Mucosa of rectum (tissue), 2 donors: ENCODE measurements at regions not wholly inside any gene's neighbourhood (a gene's known extent, or its start where the extent isn't known, plus 50 kb on each side); places are given as distances from the start of the nearest gene placed in this dataset.

Source experiments
- H3K27ac ChIP-seq, 2 donors: one replicate each; pipeline ENCODE4 v1.7.0; 2013; ENCODE audit warnings: inconsistent platforms in 2 of 2, low read depth in 2 of 2, low read length in 2 of 2
- H3K27me3 ChIP-seq, 2 donors: one replicate each; pipeline ENCODE4 v1.7.0; 2013; ENCODE audit warnings: low read length in 2 of 2; ENCODE audit not compliant: control insufficient read depth in 2 of 2, insufficient read depth in 2 of 2
- H3K36me3 ChIP-seq, 2 donors: one replicate each; pipeline ENCODE4 v1.7.0; 2013; ENCODE audit warnings: low read length in 2 of 2; ENCODE audit not compliant: control insufficient read depth in 2 of 2, insufficient read depth in 2 of 2
- H3K4me1 ChIP-seq, 2 donors: one replicate each; pipeline ENCODE4 v1.7.0; 2013; ENCODE audit warnings: low read length in 2 of 2, mild to moderate bottlenecking in 1 of 2; ENCODE audit not compliant: control insufficient read depth in 2 of 2, insufficient read depth in 2 of 2
- H3K4me3 ChIP-seq, 2 donors: one replicate each; pipeline ENCODE4 v1.7.0; 2013; ENCODE audit warnings: low read length in 2 of 2
- H3K9ac ChIP-seq, 2 donors: one replicate each; pipeline ENCODE4 v1.7.0; 2013; ENCODE audit warnings: low read length in 2 of 2, low read depth in 1 of 2, mild to moderate bottlenecking in 1 of 2
- H3K9me3 ChIP-seq, 2 donors: one replicate each; pipeline ENCODE4 v1.7.0; 2013; ENCODE audit warnings: low read length in 2 of 2; ENCODE audit not compliant: control insufficient read depth in 2 of 2
- donor health status: healthy.
- donor health status: Normal muscosa, but diverticular disease.

DNA sequence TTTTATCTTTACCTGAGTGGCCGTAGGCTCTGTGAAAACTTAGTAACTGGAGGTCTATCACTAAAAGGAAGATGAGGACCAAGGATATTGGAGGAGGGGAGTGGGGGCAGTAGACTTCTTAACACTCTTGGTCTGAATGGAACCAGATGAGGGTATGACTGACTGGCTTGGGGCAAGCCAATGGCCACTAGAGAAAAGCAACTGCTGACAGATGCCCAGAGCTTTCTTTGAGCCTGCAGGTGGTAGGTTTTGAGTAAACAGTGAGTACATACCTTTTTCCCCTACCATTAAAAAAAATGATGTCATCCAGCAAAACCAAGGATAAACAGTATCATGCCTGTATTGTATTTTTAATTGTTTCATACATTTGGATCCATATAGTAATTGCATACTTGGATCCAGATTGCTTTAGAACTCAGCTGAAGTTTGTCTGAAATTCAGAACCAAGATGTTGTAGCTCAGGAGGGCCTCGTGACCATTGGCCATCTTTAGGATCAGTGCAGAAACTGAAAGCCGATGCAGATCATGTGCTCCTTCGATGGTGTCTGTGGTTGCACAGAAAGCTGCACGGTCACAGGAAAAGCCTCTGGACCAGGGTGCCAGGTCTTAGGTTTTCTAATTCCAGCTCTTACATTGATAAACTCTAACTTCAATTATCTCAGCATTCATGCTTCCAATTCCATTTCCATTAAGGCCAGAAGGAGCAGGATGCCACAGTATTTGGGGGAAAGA lies 131.0 kb downstream of the PDGFRA start:
- no peaks in the 10 kb centered on the region for H3K36me3 ChIP-seq
- H3K4me1 ChIP-seq = no peaks in the 10 kb centered on the region
- no peak overlapping the region for H3K4me3 ChIP-seq
- no peak overlapping the region for H3K27ac ChIP-seq
- H3K9ac ChIP-seq = no peak overlapping the region
- no peaks in the 10 kb centered on the region for H3K9me3 ChIP-seq
- no peaks in the 10 kb centered on the region for H3K27me3 ChIP-seq

DNA sequence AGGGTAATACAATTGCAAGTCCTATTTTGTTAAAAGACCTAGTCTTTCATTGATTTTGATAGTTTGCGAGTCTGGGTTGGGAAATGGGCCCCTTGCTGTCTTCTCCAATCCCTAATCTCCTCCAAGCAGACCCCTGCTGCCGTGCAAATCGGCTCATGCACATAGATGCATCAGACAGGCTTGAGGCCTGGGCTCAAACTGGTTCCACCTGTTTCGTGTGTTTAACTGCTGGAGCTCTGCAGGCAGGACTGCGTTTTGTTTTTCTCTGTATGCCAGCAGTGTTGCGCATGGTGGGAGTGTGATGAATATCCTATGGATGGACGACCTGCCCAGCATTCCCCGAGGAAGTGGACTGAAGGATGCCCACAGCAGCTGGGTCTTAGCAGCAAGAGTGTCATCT lies 133.9 kb downstream of the PDGFRA start:
- no peaks in the 10 kb centered on the region for H3K36me3 ChIP-seq
- H3K27me3 ChIP-seq = no peaks in the 10 kb centered on the region
- no peaks in the 10 kb centered on the region for H3K9me3 ChIP-seq
- no peaks in the 10 kb centered on the region for H3K4me1 ChIP-seq
- H3K27ac ChIP-seq = no peak overlapping the region
- H3K4me3 ChIP-seq = no peak overlapping the region
- no peak overlapping the region for H3K9ac ChIP-seq

DNA sequence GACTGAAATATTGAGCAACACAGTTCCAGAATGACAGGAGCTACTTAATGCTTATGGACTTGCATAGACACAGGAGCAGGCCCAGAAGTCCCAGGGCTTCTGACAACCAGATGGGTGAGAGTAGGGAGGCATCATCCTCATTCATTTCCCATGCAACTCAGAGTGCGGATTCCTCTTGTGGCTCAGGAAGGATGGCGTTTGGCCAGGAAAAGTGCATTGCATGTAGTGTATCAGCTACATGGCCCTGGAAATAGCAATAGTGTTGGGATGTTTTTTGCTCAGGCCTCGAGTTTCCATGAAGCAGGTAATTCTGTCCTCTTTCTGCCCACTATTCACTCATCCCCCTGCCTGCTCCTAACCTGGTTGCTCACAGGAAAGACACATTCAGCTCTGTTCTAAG lies 136.6 kb downstream of the PDGFRA start:
- H3K36me3 ChIP-seq = no peaks in the 10 kb centered on the region
- H3K4me3 ChIP-seq = no peak overlapping the region
- no peak overlapping the region for H3K9ac ChIP-seq
- H3K4me1 ChIP-seq = no peaks in the 10 kb centered on the region
- H3K27ac ChIP-seq = no peak overlapping the region
- H3K9me3 ChIP-seq = no peaks in the 10 kb centered on the region
- no peaks in the 10 kb centered on the region for H3K27me3 ChIP-seq

DNA sequence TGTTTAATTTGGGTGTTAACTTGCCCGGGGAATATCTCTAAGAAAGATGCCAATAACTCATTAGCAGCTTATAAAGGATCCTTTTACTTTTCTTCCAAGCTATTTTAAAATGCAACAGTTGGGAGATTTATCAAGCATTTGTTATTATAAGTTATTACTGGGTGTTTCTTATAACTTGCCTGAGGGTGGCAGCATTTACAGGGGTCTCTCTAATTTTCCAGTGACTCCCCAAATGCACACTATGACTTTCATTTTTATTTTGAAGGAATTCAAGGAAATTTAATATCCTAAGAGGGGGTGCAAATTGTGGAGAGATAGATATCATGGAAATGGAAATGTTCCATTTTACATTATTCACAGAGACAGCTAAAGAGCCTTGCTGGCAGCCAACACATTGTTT lies 138.0 kb downstream of the PDGFRA start:
- H3K27ac ChIP-seq = no peak overlapping the region
- H3K9ac ChIP-seq = no peak overlapping the region
- H3K4me3 ChIP-seq = no peak overlapping the region
- H3K4me1 ChIP-seq = no peaks in the 10 kb centered on the region
- H3K36me3 ChIP-seq = no peaks in the 10 kb centered on the region
- no peaks in the 10 kb centered on the region for H3K27me3 ChIP-seq
- H3K9me3 ChIP-seq = no peaks in the 10 kb centered on the region

DNA sequence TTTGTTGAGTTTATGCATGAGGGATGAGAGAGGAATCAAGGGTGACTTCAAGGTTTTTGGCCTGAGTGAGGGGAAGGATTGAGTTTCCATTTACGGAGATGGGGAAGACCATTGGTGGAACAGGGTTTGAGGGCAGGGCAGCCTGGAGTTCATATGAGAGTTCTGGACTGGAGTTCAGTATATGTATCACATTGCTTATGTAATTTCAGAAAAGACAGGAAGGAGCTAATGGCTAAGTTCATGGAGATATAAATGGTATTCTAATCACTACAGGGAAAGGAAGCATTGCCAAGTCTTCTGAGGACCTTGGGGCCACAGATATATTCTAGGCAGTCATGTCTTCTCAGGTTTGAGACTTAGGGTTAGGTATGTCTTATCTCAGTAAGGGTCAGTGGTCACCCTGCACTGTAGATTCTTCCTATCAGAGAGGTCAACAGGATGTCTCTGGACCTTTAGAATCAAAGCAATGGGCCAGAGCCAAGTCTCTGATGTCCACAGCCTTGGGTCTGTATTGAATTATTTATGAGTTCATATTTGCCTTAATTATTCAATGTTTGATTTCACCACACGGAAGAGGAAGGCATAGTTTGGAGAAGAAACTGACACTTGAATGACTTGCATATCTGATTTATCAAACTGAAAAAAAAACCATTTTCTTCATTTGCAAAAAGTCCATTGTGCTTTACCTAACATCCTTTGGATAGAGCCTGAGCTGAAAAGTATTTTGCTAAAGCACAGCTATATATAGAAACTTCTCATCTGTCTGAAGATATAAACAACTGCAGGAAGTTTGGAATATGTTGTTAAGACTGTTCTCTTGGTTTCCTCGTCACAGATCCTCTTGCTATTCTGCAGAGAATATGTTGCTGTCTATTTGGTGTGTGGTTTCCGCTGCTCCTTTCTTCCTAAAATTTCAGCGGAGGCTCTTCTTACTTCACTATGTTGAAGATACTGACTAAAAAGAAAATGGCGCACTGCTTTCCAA lies 139.5 kb downstream of the PDGFRA start:
- H3K27ac ChIP-seq = no peak overlapping the region
- no peaks in the 10 kb centered on the region for H3K27me3 ChIP-seq
- H3K9me3 ChIP-seq = no peaks in the 10 kb centered on the region
- H3K36me3 ChIP-seq = no peaks in the 10 kb centered on the region
- H3K9ac ChIP-seq = no peak overlapping the region
- H3K4me3 ChIP-seq = no peak overlapping the region
- H3K4me1 ChIP-seq = no peaks in the 10 kb centered on the region

DNA sequence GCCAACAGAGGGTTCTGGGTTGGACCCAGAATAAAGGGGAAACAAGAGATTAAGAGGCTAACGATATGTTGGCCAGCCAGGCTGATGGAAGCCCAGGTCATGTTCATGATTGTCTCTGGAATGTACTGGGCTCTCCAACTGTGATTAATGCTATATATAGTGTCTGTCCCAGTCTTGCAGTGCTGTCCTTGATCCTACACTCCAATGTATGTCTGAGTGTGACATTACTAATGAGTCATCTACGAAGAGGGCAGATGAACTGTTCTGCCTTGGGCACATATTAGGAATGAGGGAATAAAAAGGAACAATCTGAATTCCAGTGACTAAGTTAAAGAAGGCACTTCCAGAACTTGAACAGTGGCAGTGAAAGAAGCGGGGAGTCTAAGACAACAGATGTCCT lies 142.1 kb downstream of the PDGFRA start:
- H3K9me3 ChIP-seq = no peaks in the 10 kb centered on the region
- no peaks in the 10 kb centered on the region for H3K36me3 ChIP-seq
- H3K27ac ChIP-seq = no peak overlapping the region
- no peaks in the 10 kb centered on the region for H3K4me1 ChIP-seq
- no peak overlapping the region for H3K4me3 ChIP-seq
- no peaks in the 10 kb centered on the region for H3K27me3 ChIP-seq
- H3K9ac ChIP-seq = no peak overlapping the region

DNA sequence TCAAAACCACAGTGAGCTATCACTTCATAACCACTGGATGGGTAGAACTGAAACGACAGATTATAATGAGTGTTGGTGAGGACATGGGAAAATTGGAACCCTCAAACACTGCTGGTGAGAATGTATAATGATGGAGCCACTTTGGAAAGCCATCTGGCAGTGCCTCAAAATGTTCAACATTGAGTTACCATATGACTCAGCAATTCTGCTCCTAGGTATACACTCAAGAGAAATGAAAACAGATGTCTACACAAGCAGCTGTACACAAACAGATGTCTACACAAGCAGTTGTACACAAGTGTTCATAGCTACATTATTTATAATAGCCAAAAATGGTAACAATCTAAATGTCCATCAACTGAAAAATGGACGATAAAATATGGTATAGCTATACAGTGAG lies 143.9 kb downstream of the PDGFRA start:
- no peaks in the 10 kb centered on the region for H3K27me3 ChIP-seq
- H3K4me3 ChIP-seq = no peak overlapping the region
- H3K27ac ChIP-seq = no peak overlapping the region
- no peaks in the 10 kb centered on the region for H3K36me3 ChIP-seq
- H3K4me1 ChIP-seq = no peaks in the 10 kb centered on the region
- no peaks in the 10 kb centered on the region for H3K9me3 ChIP-seq
- H3K9ac ChIP-seq = no peak overlapping the region

DNA sequence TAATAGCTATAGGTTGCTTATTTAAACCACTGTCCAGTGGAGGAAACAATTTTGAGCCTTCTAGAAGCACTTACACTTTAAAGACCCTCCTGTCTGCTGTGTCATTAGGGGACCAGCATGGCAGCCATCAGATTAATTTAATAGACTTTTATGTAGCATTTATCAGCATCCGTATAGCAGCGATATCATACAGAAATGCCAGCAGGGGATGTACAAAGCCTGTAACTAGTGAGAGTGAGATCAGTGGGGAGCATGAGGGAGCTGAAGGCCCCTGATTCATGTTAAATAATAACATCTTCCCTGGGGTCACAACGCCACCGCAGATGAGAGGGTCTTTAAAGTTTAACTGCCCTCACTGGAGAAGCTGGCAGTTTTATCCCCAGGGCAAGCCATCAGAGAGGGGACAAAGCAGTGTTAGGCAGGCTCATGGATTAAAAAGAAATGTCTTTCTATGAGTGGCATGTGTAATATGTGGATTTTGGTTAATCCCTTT lies 144.7 kb downstream of the PDGFRA start:
- no peaks in the 10 kb centered on the region for H3K9me3 ChIP-seq
- no peaks in the 10 kb centered on the region for H3K36me3 ChIP-seq
- H3K27ac ChIP-seq = no peak overlapping the region
- H3K4me1 ChIP-seq = no peaks in the 10 kb centered on the region
- H3K27me3 ChIP-seq = no peaks in the 10 kb centered on the region
- H3K4me3 ChIP-seq = no peak overlapping the region
- no peak overlapping the region for H3K9ac ChIP-seq

DNA sequence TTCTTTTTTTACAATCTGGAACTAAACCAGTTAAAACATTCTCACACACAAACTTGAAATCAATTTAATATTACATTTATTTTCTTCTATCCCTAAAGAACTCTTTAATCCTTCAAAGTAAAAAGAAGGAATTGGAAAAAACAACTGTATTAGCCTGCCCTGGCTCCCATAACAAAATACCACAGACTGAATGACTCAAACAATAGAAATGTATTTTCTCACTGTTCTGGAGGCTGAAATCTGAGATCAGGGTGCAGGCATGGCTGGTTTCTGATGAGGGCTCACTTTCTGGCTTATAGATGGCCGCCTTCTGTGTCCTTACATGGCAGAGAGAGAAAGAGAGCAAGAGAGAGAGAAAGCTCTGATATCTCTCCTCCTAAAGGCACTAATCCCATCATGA lies 149.4 kb downstream of the PDGFRA start:
- Histone ChIP-seq H3K4me3 (no peak overlapping the region), H3K27me3 (no peaks in the 10 kb centered on the region), H3K4me1 (no peaks in the 10 kb centered on the region), H3K27ac (no peak overlapping the region), H3K9me3 (no peaks in the 10 kb centered on the region), H3K9ac (no peak overlapping the region), H3K36me3 (no peaks in the 10 kb centered on the region)

DNA sequence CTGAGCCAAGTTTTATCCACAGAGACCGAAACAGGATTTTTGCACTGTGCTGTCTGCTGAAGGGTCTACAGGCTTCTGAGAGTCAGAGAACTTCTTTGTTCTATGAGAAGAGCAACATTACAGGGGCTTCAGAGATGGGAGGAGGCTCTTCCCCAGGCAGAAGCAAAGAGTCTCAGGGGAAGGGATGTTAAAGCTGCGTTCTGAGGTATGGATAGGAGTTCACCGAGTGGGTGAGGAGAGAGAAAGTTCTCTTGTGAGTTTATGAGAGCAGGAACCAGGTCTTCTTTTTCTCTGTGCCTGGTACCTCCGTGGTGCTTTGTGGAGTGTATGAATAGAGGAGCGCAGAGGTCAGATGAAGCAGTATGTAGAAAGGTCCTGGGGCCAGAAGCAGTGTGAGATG lies 155.1 kb downstream of the PDGFRA start:
- Histone ChIP-seq H3K4me1 (no peaks in the 10 kb centered on the region), H3K9ac (no peak overlapping the region), H3K27ac (no peak overlapping the region), H3K36me3 (no peaks in the 10 kb centered on the region), H3K27me3 (no peaks in the 10 kb centered on the region), H3K4me3 (no peak overlapping the region), H3K9me3 (no peaks in the 10 kb centered on the region)
